ENCODE measurements at regions not wholly inside any gene's neighbourhood (a gene's known extent, or its start where the extent isn't known, plus 50 kb on each side); places are given as distances from the start of the nearest gene placed in this dataset.

DNA sequence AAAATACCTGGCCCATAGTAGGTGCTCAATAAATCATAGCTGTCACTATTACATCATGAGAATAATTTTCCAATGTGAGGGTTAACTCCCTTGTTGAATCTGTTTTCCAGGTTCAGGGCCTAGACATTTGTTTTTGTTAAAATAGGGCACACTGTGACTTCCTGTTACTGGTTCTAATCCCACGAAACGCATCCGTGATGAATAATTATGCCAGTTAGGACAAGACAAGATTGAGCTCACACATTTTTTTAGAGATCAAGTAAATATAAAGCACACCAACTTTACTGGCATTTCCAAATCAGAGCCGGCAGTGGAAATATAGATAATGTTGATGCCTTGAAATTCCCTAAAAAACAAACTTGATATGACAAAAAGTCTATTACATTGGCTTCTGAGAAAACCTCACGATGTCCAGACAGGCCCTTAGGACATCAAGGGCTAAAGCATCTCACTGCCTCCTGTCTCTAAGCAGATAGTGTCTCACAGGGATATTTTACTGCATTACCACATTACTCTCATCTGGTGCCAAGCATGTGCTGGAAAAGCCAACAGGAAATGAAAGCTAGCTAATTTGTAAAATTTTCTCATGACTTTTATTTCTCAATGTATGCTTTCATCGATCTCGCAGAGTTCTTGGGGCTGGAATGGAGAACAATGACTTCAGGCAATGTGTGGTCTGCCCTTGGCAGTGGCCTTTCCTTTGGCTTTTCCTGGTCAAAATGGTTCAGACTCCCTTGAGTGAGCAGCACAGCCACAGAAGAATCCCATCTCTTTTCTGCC, 414.3 kb upstream of the PAPPA start:
- Histone ChIP-seq H4K91ac (ENCODE audit: insufficient read length, low read depth, low read length) (no peak overlapping the region), H2BK15ac (ENCODE audit: low read depth, low read length) (no peak overlapping the region), H2BK12ac (ENCODE audit: insufficient read length, low read depth, low read length) (no peak overlapping the region), H3K56ac (ENCODE audit: insufficient read length, low read depth, low read length) (no peak overlapping the region), H3K4me1 (ENCODE audit: insufficient read depth, low read length) (no peaks in the 10 kb centered on the region), H3K9ac (ENCODE audit: extremely low read depth, insufficient read length, low read length) (no peak overlapping the region), H3K4ac (ENCODE audit: low read depth, low read length) (no peak overlapping the region), H4K20me1 (ENCODE audit: control insufficient read depth, insufficient read depth, insufficient read length) (no peaks in the 10 kb centered on the region), H4K8ac (replicated peaks; ENCODE audit: insufficient read length, low read depth, low read length) (no peak overlapping the region), H4K5ac (ENCODE audit: insufficient read length, low read depth, low read length) (no peak overlapping the region), H3K27ac (ENCODE audit: insufficient read length, low read depth, low read length) (no peak overlapping the region), H3T11ph (ENCODE audit: low read length) (no peak overlapping the region), H3K18ac (ENCODE audit: insufficient read length, low read depth, low read length) (no peak overlapping the region), H2BK5ac (ENCODE audit: insufficient read length, low read length) (no peak overlapping the region), H2BK120ac (ENCODE audit: low read depth, low read length, poor library complexity, severe bottlenecking) (no peak overlapping the region), H2AFZ (ENCODE audit: low read length) (no peak overlapping the region), H3K23me2 (ENCODE audit: insufficient read length, low read depth, low read length, poor library complexity, severe bottlenecking) (no peaks in the 10 kb centered on the region), H3K79me2 (ENCODE audit: insufficient read depth, low read length) (no peaks in the 10 kb centered on the region), H3K4me2 (ENCODE audit: insufficient read depth, insufficient read length, low read length) (no peak overlapping the region), H3K27me3 (ENCODE audit: insufficient read depth, low read length) (no peaks in the 10 kb centered on the region), H3K79me1 (ENCODE audit: insufficient read depth, low read depth, low read length, poor library complexity, severe bottlenecking) (no peaks in the 10 kb centered on the region), H2BK20ac (ENCODE audit: low read depth, low read length, poor library complexity, severe bottlenecking) (no peak overlapping the region), H3K23ac (ENCODE audit: insufficient read length, low read depth, low read length) (no peak overlapping the region), H3K9me3 (ENCODE audit: control insufficient read depth, low read depth, low read length) (no peaks in the 10 kb centered on the region), H3K14ac (ENCODE audit: insufficient read depth, low read length) (no peak overlapping the region), H2AK5ac (ENCODE audit: insufficient read length, low read length) (no peak overlapping the region)
- H3K36me3 Mint-ChIP-seq (ENCODE audit: insufficient read depth in 1 of 3, low read depth in 3 of 3), result no peaks in the 10 kb centered on the region
- WGBS (ENCODE audit: extremely low coverage, insufficient read length, low lambda C conversion rate), result no CpG with 5 or more reads among the region's 7 CpGs
- H3K4me1 Mint-ChIP-seq, result no peaks in the 10 kb centered on the region
- TF ChIP-seq CTCF (conservative IDR thresholded peaks at IDR 0.05), result no peak
- no peaks in the 10 kb centered on the region for H3K9me3 Mint-ChIP-seq
- H3K27ac Mint-ChIP-seq, result peak overlapping the region in 1 of 3 experiments; percentile 89; a peak in 3 of 7 replicates
- no peak overlapping the region for H3K4me3 Mint-ChIP-seq
- no peaks in the 10 kb centered on the region for H3K27me3 Mint-ChIP-seq (ENCODE audit: low read depth)
- no peak for DNase-seq
